HUES6 (cell line): ENCODE measurements at regions not wholly inside any gene's neighbourhood (a gene's known extent, or its start where the extent isn't known, plus 50 kb on each side); places are given as distances from the start of the nearest gene placed in this dataset.

Experiments
- H3K27ac ChIP-seq: 2 replicates; pipeline ENCODE4 v1.7.0; 2013; ENCODE audit warnings: low read depth, mild to moderate bottlenecking, low read length, inconsistent platforms
- H3K27me3 ChIP-seq: 2 replicates; pipeline ENCODE4 v1.6.1; 2013; ENCODE audit warnings: low read length; ENCODE audit not compliant: control insufficient read depth, insufficient read depth
- H3K36me3 ChIP-seq: 2 replicates; pipeline ENCODE4 v1.6.1; 2013; ENCODE audit warnings: low read length; ENCODE audit not compliant: control insufficient read depth, insufficient read depth
- H3K4me1 ChIP-seq: 2 replicates; pipeline ENCODE4 v1.6.1; 2013; ENCODE audit warnings: low read length; ENCODE audit not compliant: control insufficient read depth, insufficient read depth
- H3K4me3 ChIP-seq: 2 replicates; pipeline ENCODE4 v1.5.1; 2013; ENCODE audit warnings: low read depth, low read length
- H3K9ac ChIP-seq: one replicate; pipeline ENCODE4 v1.6.1; 2013; ENCODE audit warnings: mild to moderate bottlenecking, low read length
- H3K9me3 ChIP-seq: 2 replicates; pipeline ENCODE4 v1.6.1; 2013; ENCODE audit warnings: low read depth, low read length; ENCODE audit not compliant: control insufficient read depth, insufficient read depth

DNA sequence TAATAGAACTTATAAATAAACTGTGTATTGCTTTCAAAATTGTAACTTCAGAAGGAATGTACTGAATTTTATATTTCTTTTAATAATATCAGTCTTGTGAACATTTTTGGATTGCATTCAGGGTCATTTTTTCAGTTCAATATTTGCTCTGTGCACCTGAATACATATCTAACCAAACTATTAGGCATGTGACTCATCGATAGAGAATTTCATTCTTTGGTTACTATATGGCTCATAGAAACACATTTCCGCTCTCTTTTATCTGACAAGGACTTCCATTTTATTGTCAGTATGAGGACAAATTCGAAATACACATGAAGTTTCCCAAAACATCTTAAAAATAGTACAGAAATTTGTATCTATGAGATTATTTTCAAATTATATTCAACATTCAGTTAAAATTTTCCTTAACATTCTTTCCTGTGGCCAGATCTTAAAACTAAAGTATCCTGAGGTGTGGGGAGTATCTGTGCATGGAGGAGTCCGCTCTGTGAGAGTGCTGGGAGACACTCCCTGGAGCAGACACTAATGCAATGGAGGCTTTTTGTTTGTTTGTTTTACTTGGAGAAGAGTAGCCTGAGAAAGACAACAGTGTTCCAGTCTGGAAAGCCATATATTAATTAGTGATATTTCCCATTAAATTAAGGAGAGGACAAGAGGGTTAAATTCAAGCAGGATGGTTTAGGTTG lies 483.6 kb downstream of the PCDH20 start:
- no peaks in the 10 kb centered on the region for H3K36me3 ChIP-seq
- H3K9ac ChIP-seq: no peak overlapping the region
- H3K27ac ChIP-seq: 0 out of 2 replicates have a peak overlapping the region, but pooled peaks have one; percentile 14
- no peak overlapping the region for H3K4me3 ChIP-seq
- no peaks in the 10 kb centered on the region for H3K9me3 ChIP-seq
- no peaks in the 10 kb centered on the region for H3K4me1 ChIP-seq
- H3K27me3 ChIP-seq: no peaks in the 10 kb centered on the region

DNA sequence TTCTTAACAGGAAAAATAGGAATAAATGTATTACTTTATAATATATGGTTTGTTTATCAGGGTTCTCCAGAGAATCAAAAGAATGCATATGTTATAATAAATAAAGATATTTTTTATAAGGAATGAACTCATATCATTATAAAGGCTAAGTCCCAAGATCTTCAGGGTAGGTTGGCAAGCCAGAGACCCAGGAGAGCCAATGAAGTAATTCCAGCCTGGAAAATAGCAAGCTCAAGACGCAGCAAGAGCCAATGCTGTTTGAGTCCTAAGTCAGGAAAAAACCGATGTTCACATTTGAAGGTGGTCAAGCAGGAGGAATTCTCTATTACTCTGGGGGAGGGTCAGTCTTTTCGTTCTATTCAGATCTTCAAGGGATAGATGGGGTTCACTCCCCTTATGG lies 490.0 kb downstream of the PCDH20 start:
- no peak overlapping the region for H3K27ac ChIP-seq
- no peaks in the 10 kb centered on the region for H3K4me1 ChIP-seq
- H3K36me3 ChIP-seq: no peaks in the 10 kb centered on the region
- H3K27me3 ChIP-seq: no peaks in the 10 kb centered on the region
- H3K9ac ChIP-seq: no peak overlapping the region
- H3K4me3 ChIP-seq: no peak overlapping the region
- H3K9me3 ChIP-seq: no peaks in the 10 kb centered on the region

DNA sequence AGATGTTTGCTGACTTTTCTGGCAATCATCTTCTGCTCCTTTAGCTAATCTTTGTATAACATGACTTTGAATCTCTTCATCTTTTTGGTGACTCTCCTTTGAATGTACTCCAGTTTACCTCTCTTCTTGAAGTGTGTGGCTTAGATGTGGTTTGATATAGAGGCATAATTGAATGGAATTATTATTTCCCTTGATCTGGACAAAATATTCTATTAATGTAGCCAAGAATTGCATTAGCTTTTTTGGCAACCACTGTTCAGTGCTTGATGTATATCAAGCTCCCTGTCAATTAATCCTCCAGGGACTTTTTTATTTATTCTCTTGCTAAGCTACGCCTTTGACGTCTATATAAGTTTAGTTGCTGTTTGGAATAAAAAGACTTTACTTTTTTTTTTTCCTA lies 490.8 kb downstream of the PCDH20 start:
- Histone ChIP-seq H3K9ac (no peak overlapping the region), H3K27ac (no peak overlapping the region), H3K4me3 (no peak overlapping the region), H3K4me1 (no peaks in the 10 kb centered on the region), H3K9me3 (no peaks in the 10 kb centered on the region), H3K27me3 (no peaks in the 10 kb centered on the region), H3K36me3 (no peaks in the 10 kb centered on the region)

DNA sequence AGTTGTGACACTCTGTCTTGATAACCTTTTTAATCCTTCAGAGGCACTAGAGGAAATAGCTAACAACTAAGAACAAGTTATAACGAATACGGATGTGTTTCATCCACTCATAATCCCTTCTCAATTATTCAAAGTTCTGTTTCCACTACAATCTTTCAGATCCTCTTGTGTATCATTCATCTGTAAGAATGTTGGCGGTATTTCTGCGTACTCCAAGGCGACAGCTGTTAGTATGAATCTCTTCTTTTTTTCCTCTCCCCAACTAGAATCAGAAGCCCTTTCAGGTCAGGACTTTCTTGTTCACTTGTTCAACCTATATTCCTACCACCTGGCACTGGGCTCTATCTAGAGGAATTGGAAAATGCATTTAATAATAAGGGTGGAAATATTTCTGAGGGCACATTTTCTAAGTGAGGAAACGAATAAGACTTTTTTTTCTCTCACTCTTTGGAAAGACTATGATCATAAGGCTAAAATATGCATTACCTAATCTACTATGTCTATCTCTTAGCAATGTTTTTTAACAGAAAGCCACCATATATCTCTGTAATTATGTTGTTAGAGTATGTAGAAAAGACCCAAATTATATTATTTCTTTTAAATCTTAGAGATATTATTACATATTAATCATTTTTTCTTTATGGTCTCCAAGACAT lies 492.9 kb downstream of the PCDH20 start:
- no peak overlapping the region for H3K4me3 ChIP-seq
- H3K36me3 ChIP-seq: no peaks in the 10 kb centered on the region
- no peaks in the 10 kb centered on the region for H3K4me1 ChIP-seq
- H3K9ac ChIP-seq: no peak overlapping the region
- no peaks in the 10 kb centered on the region for H3K9me3 ChIP-seq
- H3K27me3 ChIP-seq: no peaks in the 10 kb centered on the region
- H3K27ac ChIP-seq: no peak overlapping the region

DNA sequence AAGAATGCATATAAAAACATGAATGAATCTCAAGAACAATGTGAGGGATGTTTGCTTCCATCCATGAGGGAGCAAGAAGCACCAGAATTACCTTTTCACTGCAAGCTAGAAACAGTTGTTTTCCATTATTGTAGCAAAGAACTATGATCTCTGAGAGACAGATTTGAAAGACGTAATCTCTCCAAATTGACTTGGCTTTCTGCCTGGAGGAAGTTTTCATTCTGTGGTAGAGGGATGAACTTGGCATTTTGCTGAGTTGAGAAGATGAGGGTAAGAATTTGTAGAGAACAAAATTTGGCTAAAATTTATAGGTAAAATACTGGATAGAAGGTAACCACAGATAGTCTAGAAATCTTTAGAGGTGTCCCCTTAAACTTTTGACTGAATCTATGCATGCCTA lies 496.8 kb downstream of the TDRD3 start:
- Histone ChIP-seq H3K27me3 (no peaks in the 10 kb centered on the region), H3K9me3 (no peaks in the 10 kb centered on the region), H3K4me1 (no peaks in the 10 kb centered on the region), H3K9ac (no peak overlapping the region), H3K4me3 (no peak overlapping the region), H3K36me3 (no peaks in the 10 kb centered on the region), H3K27ac (no peak overlapping the region)

DNA sequence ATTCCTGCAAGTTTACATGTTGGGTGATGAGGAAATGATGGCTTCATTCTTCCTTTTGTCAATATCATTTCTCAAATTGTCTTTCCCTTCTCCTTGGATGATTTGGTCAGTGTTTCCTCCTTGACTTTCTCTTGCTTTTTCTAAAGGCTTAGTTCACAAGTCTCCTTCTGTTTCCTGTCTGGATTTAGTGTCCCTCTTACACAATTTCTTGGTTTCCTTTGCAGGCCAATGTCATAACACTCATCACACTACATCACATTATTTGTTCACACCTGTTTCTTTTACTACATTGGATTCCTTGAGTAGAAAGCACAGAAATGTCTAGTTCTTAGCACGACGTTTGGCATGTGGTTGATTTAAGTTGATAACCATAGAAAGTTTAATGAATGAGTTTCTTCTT lies 490.7 kb downstream of the TDRD3 start:
- H3K36me3 ChIP-seq: no peaks in the 10 kb centered on the region
- H3K9me3 ChIP-seq: no peaks in the 10 kb centered on the region
- H3K27me3 ChIP-seq: no peaks in the 10 kb centered on the region
- H3K27ac ChIP-seq: no peak overlapping the region
- H3K4me3 ChIP-seq: no peak overlapping the region
- no peak overlapping the region for H3K9ac ChIP-seq
- H3K4me1 ChIP-seq: no peaks in the 10 kb centered on the region

DNA sequence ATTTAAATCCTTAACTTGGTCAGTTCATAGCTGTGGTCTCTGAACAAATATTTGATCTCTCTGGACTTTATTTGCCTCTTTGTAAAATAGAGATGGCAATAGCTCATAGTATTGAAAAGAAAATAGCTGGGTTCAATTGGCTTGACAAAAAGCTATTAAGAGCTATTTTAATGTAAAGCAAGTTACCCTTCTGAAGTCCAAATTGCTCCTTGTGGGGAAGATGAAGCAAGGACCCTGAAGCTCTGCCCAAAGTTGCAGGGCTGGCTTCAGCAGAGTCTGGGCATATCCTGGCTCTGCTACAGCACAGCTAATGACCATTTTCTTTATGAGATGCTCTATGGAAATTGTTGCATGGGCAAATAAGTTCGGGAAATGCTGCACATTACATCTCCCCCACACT lies 484.5 kb downstream of the TDRD3 start:
- H3K4me1 ChIP-seq: peaks cover 9% of the 10 kb centered on the region; the same call in 1 of the 2 replicates
- H3K4me3 ChIP-seq: no peak overlapping the region
- 0 out of 2 replicates have a peak, but pooled peaks cover 2% of the 10 kb centered on the region for H3K9me3 ChIP-seq

DNA sequence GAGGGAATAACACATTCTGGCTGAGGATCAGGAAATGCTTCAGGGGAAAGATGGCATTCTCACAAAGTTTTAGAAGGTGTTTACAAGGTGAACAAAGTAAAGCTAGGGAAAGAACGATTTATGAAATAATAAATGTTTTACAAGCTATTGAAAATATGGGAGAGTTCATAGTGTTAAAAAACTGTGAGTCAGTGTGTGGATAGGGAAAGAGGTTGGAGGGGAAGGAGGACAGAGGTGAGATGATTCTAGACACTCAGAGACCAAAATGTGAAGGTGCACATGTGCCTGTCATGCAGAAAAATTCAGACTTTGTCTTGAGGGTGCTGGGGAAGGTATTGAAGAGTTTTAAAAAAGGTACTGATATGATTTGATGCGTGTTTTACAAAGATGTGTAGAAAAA lies 476.1 kb downstream of the TDRD3 start:
- Histone ChIP-seq H3K9me3 (no peaks in the 10 kb centered on the region), H3K4me1 (no peaks in the 10 kb centered on the region), H3K4me3 (no peak overlapping the region), H3K27ac (no peak overlapping the region), H3K27me3 (no peaks in the 10 kb centered on the region), H3K36me3 (no peaks in the 10 kb centered on the region), H3K9ac (no peak overlapping the region)

More for the DNA sequence above, 484.5 kb downstream of the TDRD3 start:
- Histone ChIP-seq H3K36me3 (no peaks in the 10 kb centered on the region), H3K9ac (no peak overlapping the region), H3K27ac (no peak overlapping the region), H3K27me3 (no peaks in the 10 kb centered on the region)

DNA sequence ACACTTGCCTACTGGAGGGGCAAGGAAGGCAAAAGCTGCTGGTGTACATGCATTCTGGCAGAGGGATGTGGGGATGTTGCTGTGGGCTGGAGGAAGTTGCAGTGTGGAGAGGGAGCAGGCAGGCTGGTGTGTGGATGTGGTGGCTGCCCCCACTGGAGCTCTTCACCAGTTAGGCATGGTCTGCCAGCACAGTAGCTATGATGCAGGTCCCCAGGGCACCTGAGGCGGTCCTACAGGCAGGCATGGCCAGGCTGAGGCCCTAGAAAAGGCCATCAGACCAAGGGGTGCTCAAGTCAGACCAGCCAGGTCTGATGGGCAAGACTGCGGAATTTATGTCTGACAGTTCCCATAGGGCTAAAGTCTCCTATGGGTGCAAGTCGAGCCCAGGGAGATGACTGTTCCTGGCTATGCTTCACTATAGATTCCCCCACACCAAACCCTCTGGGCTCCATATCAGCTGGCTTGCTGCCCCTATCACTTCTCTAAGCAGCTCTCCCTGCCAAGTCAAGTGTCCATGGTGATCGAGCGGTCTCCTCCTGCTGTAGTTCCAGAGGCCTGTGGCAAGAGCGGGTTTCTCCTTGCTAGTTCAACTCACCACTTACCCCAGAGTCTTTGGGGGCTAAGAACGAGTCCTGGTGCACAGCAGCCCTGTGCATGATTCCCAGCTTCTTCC lies 473.1 kb downstream of the TDRD3 start:
- Histone ChIP-seq H3K9ac (no peak overlapping the region), H3K36me3 (no peaks in the 10 kb centered on the region), H3K9me3 (no peaks in the 10 kb centered on the region), H3K4me3 (no peak overlapping the region), H3K27me3 (no peaks in the 10 kb centered on the region), H3K27ac (no peak overlapping the region), H3K4me1 (no peaks in the 10 kb centered on the region)

DNA sequence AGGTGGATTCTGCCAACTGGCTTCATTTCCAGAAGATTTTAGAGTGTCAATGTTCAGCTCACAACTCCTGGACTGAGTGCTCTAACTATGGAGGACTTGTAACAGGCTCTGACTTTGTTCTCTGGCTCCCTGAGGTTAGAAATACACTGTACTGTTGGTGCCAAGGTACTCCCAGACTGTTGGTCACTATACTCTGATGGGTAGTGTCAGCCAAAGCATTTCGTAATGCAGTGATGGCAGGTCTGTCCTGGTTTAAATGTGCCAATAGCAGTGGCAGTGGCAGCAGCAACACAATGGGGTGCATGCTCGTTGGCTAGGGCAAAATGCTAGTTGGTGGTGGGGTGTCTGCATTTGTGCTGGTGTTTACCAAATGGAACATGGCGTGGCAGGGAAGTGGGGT lies 472.2 kb downstream of the TDRD3 start:
- no peaks in the 10 kb centered on the region for H3K36me3 ChIP-seq
- H3K27ac ChIP-seq: no peak overlapping the region
- H3K9ac ChIP-seq: no peak overlapping the region
- no peaks in the 10 kb centered on the region for H3K27me3 ChIP-seq
- H3K4me3 ChIP-seq: no peak overlapping the region
- no peaks in the 10 kb centered on the region for H3K9me3 ChIP-seq
- H3K4me1 ChIP-seq: no peaks in the 10 kb centered on the region

DNA sequence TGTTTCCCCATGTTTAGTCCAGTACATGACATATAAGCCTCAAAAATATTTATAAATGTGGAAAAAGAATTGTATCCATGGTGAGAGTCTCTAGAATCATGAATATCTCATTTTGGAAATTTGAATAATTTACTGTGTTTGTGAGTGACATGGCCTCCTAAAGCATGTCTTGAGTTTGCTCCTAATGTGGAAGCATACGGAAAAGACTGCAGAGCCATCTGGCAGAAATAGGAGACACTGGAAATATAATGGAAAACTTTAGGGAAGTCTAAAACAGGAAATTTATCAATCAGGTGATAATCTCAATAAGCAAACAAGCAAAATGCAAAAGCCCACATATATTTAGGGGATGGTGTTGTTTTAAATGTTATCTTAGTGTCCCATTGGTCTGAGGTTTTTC lies 465.0 kb downstream of the TDRD3 start:
- Histone ChIP-seq H3K4me1 (no peaks in the 10 kb centered on the region), H3K27me3 (no peaks in the 10 kb centered on the region), H3K36me3 (no peaks in the 10 kb centered on the region), H3K9me3 (no peaks in the 10 kb centered on the region), H3K4me3 (no peak overlapping the region), H3K27ac (no peak overlapping the region), H3K9ac (no peak overlapping the region)
